Neutrophil (primary cell): ENCODE measurements at regions not wholly inside any gene's neighbourhood (a gene's known extent, or its start where the extent isn't known, plus 50 kb on each side); places are given as distances from the start of the nearest gene placed in this dataset.

Source experiments
- H3K27ac ChIP-seq: fragments of 200-600 bp; sonication (generic); 2 replicates; pipeline ENCODE4 v1.5.1; 2016; ENCODE audit warnings: mild to moderate bottlenecking, moderate library complexity
- H3K27me3 ChIP-seq: fragments of 200-600 bp; sonication (generic); 2 replicates; pipeline ENCODE4 v1.6.0; 2016; ENCODE audit warnings: mild to moderate bottlenecking
- H3K36me3 ChIP-seq: fragments of 200-600 bp; sonication (generic); 2 replicates; pipeline ENCODE4 v1.5.1; 2017
- H3K4me1 ChIP-seq, 2 experiments: fragments of 200-600 bp in 1 of 2; sonication (generic) in 1 of 2; 1 replicate in 1 of 2; 2 replicates in 1 of 2; pipeline versions ENCODE4 v1.5.1 to v1.6.1; 2013 to 2016; ENCODE audit warnings: low read depth in 1 of 2, low read length in 1 of 2, mild to moderate bottlenecking in 1 of 2, moderate library complexity in 1 of 2; ENCODE audit not compliant: control insufficient read depth in 1 of 2, insufficient read depth in 1 of 2
- H3K4me3 ChIP-seq, 2 experiments: fragments of 200-600 bp in 1 of 2; sonication (generic) in 1 of 2; 1 replicate in 1 of 2; 2 replicates in 1 of 2; pipeline ENCODE4 v1.5.1; 2013 to 2016; ENCODE audit warnings: low read depth in 1 of 2, low read length in 1 of 2, mild to moderate bottlenecking in 1 of 2, moderate library complexity in 1 of 2
- H3K9me3 ChIP-seq: fragments of 200-600 bp; sonication (generic); 2 replicates; pipeline ENCODE4 v1.5.1; 2016
- TF ChIP-seq, protein P1 (sequence below): fragments of 200-600 bp; sonication (generic); IDR thresholded peaks from 2 replicates; pipeline ENCODE4 v1.5.1; 2016; ENCODE audit warnings: antibody characterized with exemption

DNA sequence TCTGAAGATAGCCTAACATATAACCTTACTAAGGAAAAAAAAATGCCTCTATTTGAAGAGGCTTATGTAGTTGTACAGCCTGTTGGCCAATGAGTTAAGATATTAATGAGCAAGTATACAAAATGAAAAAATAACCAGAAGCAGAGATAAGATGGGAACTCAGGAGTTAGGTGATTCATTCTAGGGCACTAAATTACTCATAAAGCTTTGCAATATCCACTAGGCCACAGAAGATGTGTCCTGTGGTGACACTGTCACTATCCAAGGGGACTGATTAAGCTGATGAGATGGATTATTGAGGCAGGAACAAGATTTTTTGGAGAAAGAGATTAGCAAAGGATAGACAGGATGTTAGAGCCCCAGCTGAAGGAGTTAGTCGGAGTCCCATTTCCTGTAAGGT is 99.6 kb downstream of the LIG4 start:
- H3K27me3 ChIP-seq = no peaks in the 10 kb centered on the region
- TF ChIP-seq, protein P1, sequence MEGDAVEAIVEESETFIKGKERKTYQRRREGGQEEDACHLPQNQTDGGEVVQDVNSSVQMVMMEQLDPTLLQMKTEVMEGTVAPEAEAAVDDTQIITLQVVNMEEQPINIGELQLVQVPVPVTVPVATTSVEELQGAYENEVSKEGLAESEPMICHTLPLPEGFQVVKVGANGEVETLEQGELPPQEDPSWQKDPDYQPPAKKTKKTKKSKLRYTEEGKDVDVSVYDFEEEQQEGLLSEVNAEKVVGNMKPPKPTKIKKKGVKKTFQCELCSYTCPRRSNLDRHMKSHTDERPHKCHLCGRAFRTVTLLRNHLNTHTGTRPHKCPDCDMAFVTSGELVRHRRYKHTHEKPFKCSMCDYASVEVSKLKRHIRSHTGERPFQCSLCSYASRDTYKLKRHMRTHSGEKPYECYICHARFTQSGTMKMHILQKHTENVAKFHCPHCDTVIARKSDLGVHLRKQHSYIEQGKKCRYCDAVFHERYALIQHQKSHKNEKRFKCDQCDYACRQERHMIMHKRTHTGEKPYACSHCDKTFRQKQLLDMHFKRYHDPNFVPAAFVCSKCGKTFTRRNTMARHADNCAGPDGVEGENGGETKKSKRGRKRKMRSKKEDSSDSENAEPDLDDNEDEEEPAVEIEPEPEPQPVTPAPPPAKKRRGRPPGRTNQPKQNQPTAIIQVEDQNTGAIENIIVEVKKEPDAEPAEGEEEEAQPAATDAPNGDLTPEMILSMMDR = no peak
- no peak overlapping the region for H3K27ac ChIP-seq
- H3K36me3 ChIP-seq = no peaks in the 10 kb centered on the region
- H3K9me3 ChIP-seq = no peaks in the 10 kb centered on the region
- no peaks in the 10 kb centered on the region for H3K4me1 ChIP-seq
- no peak overlapping the region for H3K4me3 ChIP-seq

DNA sequence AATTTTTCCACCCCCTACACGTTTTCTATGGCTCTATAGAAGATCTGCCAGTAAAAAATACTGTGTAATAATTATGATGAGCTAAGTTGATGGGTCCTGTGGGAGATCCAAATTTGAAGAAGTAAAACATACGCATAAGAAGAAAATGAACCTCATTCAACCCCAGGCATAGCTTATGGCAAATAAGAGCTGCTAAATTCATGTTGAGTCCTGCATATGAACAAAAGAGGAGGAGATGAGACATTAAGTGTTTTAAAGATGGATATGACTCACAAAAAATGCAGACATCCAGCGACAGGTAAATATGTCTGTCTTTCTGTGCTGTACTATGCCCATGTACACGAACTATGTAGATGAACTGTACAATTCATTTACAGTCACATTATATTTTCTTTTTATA is 101.9 kb downstream of the LIG4 start:
- H3K9me3 ChIP-seq = no peaks in the 10 kb centered on the region
- H3K27me3 ChIP-seq = no peaks in the 10 kb centered on the region
- no peaks in the 10 kb centered on the region for H3K4me1 ChIP-seq
- no peak overlapping the region for H3K27ac ChIP-seq
- H3K4me3 ChIP-seq = no peak overlapping the region
- H3K36me3 ChIP-seq = no peaks in the 10 kb centered on the region
- TF ChIP-seq, protein P1 = no peak

DNA sequence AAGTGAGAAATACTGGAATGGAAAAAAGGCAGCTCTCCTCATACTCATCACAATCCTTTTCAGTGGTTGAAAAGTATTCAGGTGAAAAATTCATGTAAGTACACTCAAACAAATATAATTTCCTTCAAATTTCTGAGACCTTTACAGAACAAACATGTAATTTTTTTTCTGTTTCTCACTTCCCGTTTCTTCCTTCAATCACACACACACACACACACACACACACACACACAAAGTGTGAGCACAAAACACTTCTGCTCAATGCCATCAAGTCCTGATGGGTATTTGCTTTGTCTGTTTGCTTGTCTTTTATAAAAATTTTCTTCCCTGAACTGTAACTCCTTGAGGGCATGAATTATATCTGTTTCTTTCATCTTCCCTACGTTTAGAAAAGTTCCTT is 110.6 kb downstream of the LIG4 start:
- TF ChIP-seq, protein P1 = no peak
- H3K4me3 ChIP-seq = no peak overlapping the region
- H3K4me1 ChIP-seq = no peaks in the 10 kb centered on the region
- H3K36me3 ChIP-seq = no peaks in the 10 kb centered on the region
- no peaks in the 10 kb centered on the region for H3K9me3 ChIP-seq
- no peak overlapping the region for H3K27ac ChIP-seq
- H3K27me3 ChIP-seq = no peaks in the 10 kb centered on the region

DNA sequence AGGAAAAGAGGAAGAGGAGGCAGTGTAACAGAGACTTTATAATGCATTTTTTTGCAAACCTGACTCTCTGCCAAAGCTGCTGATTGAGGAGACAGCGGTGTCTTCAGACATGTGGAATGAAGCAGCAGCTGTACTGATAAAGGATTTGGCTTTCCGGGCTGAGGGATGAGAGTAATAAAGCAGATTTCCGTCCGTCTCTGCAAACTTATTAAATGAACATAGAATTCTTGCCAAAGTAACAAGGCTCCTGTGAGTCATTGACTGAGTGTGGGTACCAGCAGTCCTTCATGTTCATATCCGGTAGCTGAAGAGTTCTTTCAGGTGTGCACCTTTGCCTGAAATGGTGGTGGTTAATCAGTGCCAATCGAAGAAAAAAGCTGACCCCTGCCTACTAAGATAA is 112.6 kb downstream of the LIG4 start:
- Histone ChIP-seq H3K36me3 (no peaks in the 10 kb centered on the region), H3K4me1 (no peaks in the 10 kb centered on the region), H3K27ac (no peak overlapping the region), H3K4me3 (no peak overlapping the region), H3K27me3 (no peaks in the 10 kb centered on the region), H3K9me3 (no peaks in the 10 kb centered on the region)
- TF ChIP-seq, protein P1 = no peak

DNA sequence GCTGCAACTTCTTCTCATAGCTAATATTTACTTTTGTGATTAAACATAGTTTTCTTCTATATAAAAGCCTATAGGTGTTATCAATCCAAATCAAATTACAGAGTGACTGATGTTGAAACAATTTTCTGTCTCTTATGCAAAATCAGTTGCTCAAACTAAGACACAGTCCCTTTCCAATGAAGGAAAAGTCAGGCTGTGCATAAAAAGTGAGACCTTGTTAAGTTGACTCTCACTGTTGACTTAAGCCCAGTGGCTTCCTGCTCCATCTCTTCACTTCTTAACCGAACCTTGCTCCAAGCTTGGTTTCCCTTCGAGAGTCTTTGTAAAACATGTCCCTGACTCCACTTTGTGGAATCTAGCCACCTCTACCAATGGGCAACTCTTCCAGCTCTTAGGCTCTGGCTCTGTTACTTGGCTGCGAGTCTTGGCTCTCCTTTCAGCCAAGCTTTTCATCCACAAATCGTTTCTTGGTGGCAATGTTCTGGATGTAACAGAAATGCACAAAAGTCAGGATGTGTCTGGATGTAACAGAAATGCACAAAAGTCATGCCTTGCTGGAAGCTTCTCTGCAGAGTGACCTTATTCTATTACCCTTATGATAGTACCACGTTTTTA is 118.9 kb downstream of the LIG4 start:
- no peaks in the 10 kb centered on the region for H3K27me3 ChIP-seq
- H3K4me3 ChIP-seq = no peak overlapping the region
- H3K36me3 ChIP-seq = no peaks in the 10 kb centered on the region
- H3K9me3 ChIP-seq = no peaks in the 10 kb centered on the region
- H3K27ac ChIP-seq = no peak overlapping the region
- TF ChIP-seq, protein P1 = no peak
- no peaks in the 10 kb centered on the region for H3K4me1 ChIP-seq

DNA sequence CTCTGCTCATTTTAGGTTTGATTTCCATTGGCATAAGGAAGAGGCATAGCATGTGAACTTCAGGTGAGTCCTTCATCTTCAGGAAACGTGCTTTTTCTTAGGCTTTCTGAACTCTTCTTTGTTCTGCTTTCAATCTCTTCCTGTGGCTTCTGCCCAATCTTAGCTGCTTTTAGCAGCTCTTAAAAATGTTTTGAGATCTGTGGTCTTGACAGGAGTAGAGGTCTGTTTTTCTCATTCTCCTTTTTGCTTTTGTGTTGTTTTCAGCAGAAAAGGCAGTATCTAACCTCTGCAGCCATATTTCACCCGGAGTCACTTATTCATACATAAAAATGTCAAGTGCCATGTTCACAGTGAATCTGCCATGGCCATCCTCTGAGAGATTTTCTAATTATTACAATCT is 120.3 kb downstream of the LIG4 start:
- H3K36me3 ChIP-seq = no peaks in the 10 kb centered on the region
- H3K4me1 ChIP-seq = no peaks in the 10 kb centered on the region
- no peak overlapping the region for H3K4me3 ChIP-seq
- H3K27me3 ChIP-seq = no peaks in the 10 kb centered on the region
- TF ChIP-seq, protein P1 = no peak
- no peak overlapping the region for H3K27ac ChIP-seq
- H3K9me3 ChIP-seq = no peaks in the 10 kb centered on the region
